Small intestine (tissue), 7 donors: ENCODE measurements at regions not wholly inside any gene's neighbourhood (a gene's known extent, or its start where the extent isn't known, plus 50 kb on each side); places are given as distances from the start of the nearest gene placed in this dataset.

Source experiments
- DNase-seq, 2 donors: peaks; one replicate each; pipeline versions ENCODE4 v3.0.0 to v3.0.0-alpha.2; 2013
- FAIRE-seq: peaks from 2 replicates; lab custom pipeline; 2012; peaks lifted over from hg19 to GRCh38; lab: Jason Lieb, UNC
- H3K27ac ChIP-seq, 3 donors: one replicate each; pipeline ENCODE4 v1.5.1; 2013; ENCODE audit warnings: low read length in 2 of 3, mild to moderate bottlenecking in 2 of 3, control low read depth in 1 of 3, inconsistent platforms in 1 of 3, low read depth in 1 of 3, moderate library complexity in 1 of 3
- H3K27me3 ChIP-seq, 3 donors: one replicate each; pipeline ENCODE4 v1.6.1; 2013; ENCODE audit warnings: low read length in 3 of 3, inconsistent platforms in 1 of 3; ENCODE audit not compliant: control insufficient read depth in 3 of 3, insufficient read depth in 3 of 3
- H3K36me3 ChIP-seq, 3 donors: one replicate each; pipeline ENCODE4 v1.6.1; 2013; ENCODE audit warnings: low read length in 3 of 3, inconsistent platforms in 1 of 3, low read depth in 1 of 3, mild to moderate bottlenecking in 1 of 3, moderate library complexity in 1 of 3; ENCODE audit not compliant: control insufficient read depth in 3 of 3, insufficient read depth in 2 of 3
- H3K4me1 ChIP-seq, 3 donors: one replicate each; pipeline ENCODE4 v1.6.1; 2013; ENCODE audit warnings: low read length in 2 of 3, inconsistent platforms in 1 of 3, low read depth in 1 of 3, mild to moderate bottlenecking in 1 of 3, moderate library complexity in 1 of 3; ENCODE audit not compliant: control insufficient read depth in 3 of 3, insufficient read depth in 2 of 3
- H3K4me3 ChIP-seq, 3 donors: one replicate each; pipeline ENCODE4 v1.5.1; 2013; ENCODE audit warnings: low read length in 3 of 3, control low read depth in 1 of 3, inconsistent platforms in 1 of 3, low read depth in 1 of 3, mild to moderate bottlenecking in 1 of 3, moderate library complexity in 1 of 3
- H3K9me3 ChIP-seq, 2 donors: one replicate each; pipeline ENCODE4 v1.6.1; 2013; ENCODE audit warnings: low read depth in 1 of 2, low read length in 1 of 2; ENCODE audit not compliant: control insufficient read depth in 2 of 2, insufficient read depth in 1 of 2
- WGBS, 3 donors: extraction: QIAGEN DNeasy Blood & Tissue Kit; methylation state at CpG; one replicate each; pipeline ENCODE4 v1.1.7; 2013; 5-methylcytosine and 5-hydroxymethylcytosine counted together
- donor health status: healthy with polysubstance abuse.
- donor health status: control.
- donor health status: control.
- donor health status: Bipolar disorder and iron deficiency.
- donor health status: healthy.

DNA sequence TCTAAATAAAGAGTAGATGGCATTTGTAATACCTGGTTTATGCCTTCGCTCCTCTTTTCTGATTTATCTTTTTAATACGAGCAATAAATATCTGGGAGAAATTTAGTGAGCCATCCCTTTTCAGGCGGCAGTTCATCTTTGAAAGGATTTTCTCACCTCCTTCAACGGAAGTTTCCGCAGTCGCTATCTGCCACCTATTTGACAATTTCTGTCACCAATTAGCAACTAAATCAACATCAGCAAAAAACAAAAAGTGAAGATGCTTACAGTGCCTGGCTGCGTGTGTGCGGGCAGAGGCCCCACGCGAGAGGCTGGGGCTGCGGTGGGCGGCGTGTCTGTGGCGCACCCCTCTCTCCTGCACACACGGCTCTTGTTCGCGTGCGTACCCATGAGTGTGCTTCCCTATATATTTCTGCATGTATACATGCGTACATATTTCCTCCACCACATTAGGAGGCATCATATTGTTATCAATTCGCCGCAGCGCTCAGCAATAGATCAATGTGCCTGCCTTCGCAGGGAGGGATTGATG is 117.3 kb upstream of the BARHL2 start:
- no peaks in the 10 kb centered on the region for H3K9me3 ChIP-seq
- WGBS, 3 donors = 13 to 24% (median 15%) methylated on average over 23 of the region's 23 CpGs
- peaks cover 0 to 8% (median 3%) of the 10 kb centered on the region in 3 donors for H3K4me1 ChIP-seq
- H3K27me3 ChIP-seq = peaks cover 0 to 79% (median 47%) of the 10 kb centered on the region in 3 donors
- no peaks in the 10 kb centered on the region for H3K36me3 ChIP-seq
- peak in 1 of 2 donors; percentile 28 for DNase-seq
- no peak overlapping the region for H3K27ac ChIP-seq
- H3K4me3 ChIP-seq = no peak overlapping the region
- FAIRE-seq = no peak

DNA sequence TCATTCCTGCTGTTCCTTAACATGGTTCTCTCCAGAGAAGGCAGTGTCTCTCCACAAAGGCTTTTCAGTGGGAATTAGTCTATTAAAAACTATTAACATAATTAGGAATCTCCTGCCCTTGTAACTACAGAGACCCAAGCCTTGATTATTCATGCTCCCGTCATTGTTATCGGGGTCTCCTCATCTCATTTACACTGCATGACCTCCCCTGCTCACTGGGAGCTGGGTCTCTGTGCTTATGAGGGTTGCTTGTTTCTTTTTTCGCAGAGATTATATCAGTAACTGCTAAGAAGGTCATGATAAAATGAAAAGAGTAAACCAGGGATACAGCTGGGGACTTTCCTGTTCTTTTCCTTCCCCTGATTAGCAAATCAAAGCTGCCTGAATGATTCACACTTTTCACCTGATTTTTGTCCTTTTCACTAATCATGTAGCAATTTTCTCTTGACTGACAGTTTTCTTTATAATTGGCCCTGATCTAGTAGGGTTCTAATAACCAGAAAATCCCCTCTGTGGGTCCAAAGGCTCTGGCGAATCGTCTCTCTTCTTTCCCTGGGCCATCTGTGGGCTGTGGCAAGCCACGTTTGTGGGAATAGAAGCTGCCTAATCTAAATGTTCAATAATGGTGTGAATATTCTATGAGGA is 116.5 kb upstream of the BARHL2 start:
- H3K4me1 ChIP-seq = peaks cover 0 to 8% (median 3%) of the 10 kb centered on the region in 3 donors
- no peaks in the 10 kb centered on the region for H3K36me3 ChIP-seq
- H3K9me3 ChIP-seq = no peaks in the 10 kb centered on the region
- FAIRE-seq (no peak), DNase-seq (no peak)
- H3K27ac ChIP-seq = no peak overlapping the region
- WGBS, 3 donors = 16 to 22% (median 22%) methylated on average over 6 of the region's 6 CpGs
- H3K4me3 ChIP-seq = no peak overlapping the region
- peaks cover 0 to 70% (median 42%) of the 10 kb centered on the region in 3 donors for H3K27me3 ChIP-seq

- DNase-seq = no peak
- H3K4me1 ChIP-seq = peaks cover 0 to 8% (median 3%) of the 10 kb centered on the region in 3 donors
- 12 to 28% (median 18%) methylated on average over 8 of the region's 8 CpGs for WGBS, 3 donors
- H3K36me3 ChIP-seq = no peaks in the 10 kb centered on the region
- H3K27ac ChIP-seq = no peak overlapping the region
- no peaks in the 10 kb centered on the region for H3K9me3 ChIP-seq
- FAIRE-seq = no peak
- peaks cover 0 to 63% (median 36%) of the 10 kb centered on the region in 3 donors for H3K27me3 ChIP-seq
- no peak overlapping the region for H3K4me3 ChIP-seq
These were observed 114.8 kb upstream of the BARHL2 start for GRCh38 chr1:90831910-90832309.

GRCh38 chr1:90826834-90827233 is 109.7 kb upstream of the BARHL2 start:
- Histone ChIP-seq H3K9me3 (no peaks in the 10 kb centered on the region), H3K27ac (no peak overlapping the region), H3K27me3 (peaks cover 0 to 28% (median 9%) of the 10 kb centered on the region in 3 donors), H3K36me3 (no peaks in the 10 kb centered on the region), H3K4me3 (no peak overlapping the region), H3K4me1 (no peaks in the 10 kb centered on the region)
- WGBS, 3 donors = 29 to 58% (median 38%) methylated on average over 1 of the region's 1 CpG
- DNase-seq (no peak), FAIRE-seq (no peak)

DNA sequence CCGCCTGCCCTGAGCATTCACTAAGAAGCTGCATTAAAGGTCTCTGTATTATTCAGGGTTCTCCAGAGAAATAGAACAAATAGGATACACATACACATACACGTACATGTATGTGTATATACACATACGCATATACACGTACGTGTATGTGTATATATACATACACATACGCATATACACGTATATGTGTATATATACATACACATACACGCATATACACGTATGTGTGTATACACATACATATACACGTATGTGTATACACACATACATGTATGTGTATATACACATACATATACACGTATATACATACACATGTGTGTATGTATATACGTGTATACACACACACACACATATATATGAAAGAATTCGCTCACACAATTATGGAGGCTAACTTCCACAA is 108.9 kb upstream of the BARHL2 start:
- Histone ChIP-seq H3K4me3 (no peak overlapping the region), H3K27me3 (peaks cover 0 to 21% (median 7%) of the 10 kb centered on the region in 3 donors), H3K27ac (no peak overlapping the region), H3K9me3 (no peaks in the 10 kb centered on the region), H3K36me3 (no peaks in the 10 kb centered on the region), H3K4me1 (no peaks in the 10 kb centered on the region)
- no peak for FAIRE-seq
- WGBS, 3 donors = 85% methylated on average over 13 of the region's 13 CpGs
- DNase-seq = no peak

GRCh38 chr1:90824551-90824950 is 107.4 kb upstream of the BARHL2 start:
- FAIRE-seq (no peak), DNase-seq (no peak)
- H3K36me3 ChIP-seq = no peaks in the 10 kb centered on the region
- H3K27ac ChIP-seq = no peak overlapping the region
- H3K4me3 ChIP-seq = no peak overlapping the region
- no peaks in the 10 kb centered on the region for H3K4me1 ChIP-seq
- no peaks in the 10 kb centered on the region for H3K9me3 ChIP-seq
- WGBS, 3 donors = 80 to 83% (median 80%) methylated on average over 3 of the region's 3 CpGs
- peaks cover 0 to 19% (median 4%) of the 10 kb centered on the region in 3 donors for H3K27me3 ChIP-seq

- H3K9me3 ChIP-seq = no peaks in the 10 kb centered on the region
- FAIRE-seq = no peak
- no peaks in the 10 kb centered on the region for H3K4me1 ChIP-seq
- H3K27ac ChIP-seq = no peak overlapping the region
- DNase-seq = no peak
- WGBS, 3 donors = 65 to 79% (median 67%) methylated on average over 3 of the region's 3 CpGs
- no peaks in the 10 kb centered on the region for H3K36me3 ChIP-seq
- H3K27me3 ChIP-seq = peaks cover 0 to 19% (median 4%) of the 10 kb centered on the region in 3 donors
- no peak overlapping the region for H3K4me3 ChIP-seq
These were observed 106.6 kb upstream of the BARHL2 start for GRCh38 chr1:90823686-90824085.

GRCh38 chr1:90821788-90822359 is 104.8 kb upstream of the BARHL2 start:
- H3K9me3 ChIP-seq = no peaks in the 10 kb centered on the region
- DNase-seq = no peak
- no peak for FAIRE-seq
- H3K36me3 ChIP-seq = no peaks in the 10 kb centered on the region
- H3K4me1 ChIP-seq = no peaks in the 10 kb centered on the region
- H3K27me3 ChIP-seq = peaks cover 0 to 14% (median 4%) of the 10 kb centered on the region in 3 donors
- H3K4me3 ChIP-seq = no peak overlapping the region
- H3K27ac ChIP-seq = no peak overlapping the region
- WGBS, 3 donors = 70 to 77% (median 76%) methylated on average over 5 of the region's 5 CpGs
